NCI-H2107 treated with DMSO at 0.1 percent for 48 hours (cell line): ENCODE measurements at regions not wholly inside any gene's neighbourhood (a gene's known extent, or its start where the extent isn't known, plus 50 kb on each side); places are given as distances from the start of the nearest gene placed in this dataset.

Experiments used
- DNase-seq: peaks from one replicate; lab custom pipeline; 2025; ENCODE audit not compliant: unreplicated experiment; lab: John Stamatoyannopoulos, UW

- DNase-seq, result peak; percentile 86
These were observed 84.5 kb upstream of the FYN start for GRCh38 chr6:111957623-111958315.

- no peak for DNase-seq
These were observed 85.3 kb upstream of the FYN start for GRCh38 chr6:111958534-111958933.

- no peak for DNase-seq
These were observed 86.5 kb upstream of the FYN start for GRCh38 chr6:111959766-111960165.

GRCh38 chr6:111967131-111967530 is 86.8 kb upstream of the CCN6 start:
- DNase-seq, result no peak

GRCh38 chr6:111970426-111970825 is 83.5 kb upstream of the CCN6 start:
- no peak for DNase-seq

- no peak for DNase-seq
These were observed 82.6 kb upstream of the CCN6 start for GRCh38 chr6:111971181-111971841.

- no peak for DNase-seq
These were observed 81.9 kb upstream of the CCN6 start for GRCh38 chr6:111971866-111972532.

- no peak for DNase-seq
These were observed 81.2 kb upstream of the CCN6 start for GRCh38 chr6:111972745-111973117.

GRCh38 chr6:111973118-111973761 is 80.7 kb upstream of the CCN6 start:
- DNase-seq, result no peak

GRCh38 chr6:111973927-111974639 is 79.8 kb upstream of the CCN6 start:
- no peak for DNase-seq

- DNase-seq, result no peak
These were observed 78.4 kb upstream of the CCN6 start for GRCh38 chr6:111975466-111975865.

- DNase-seq, result no peak
These were observed 77.8 kb upstream of the CCN6 start for GRCh38 chr6:111976139-111976538.

GRCh38 chr6:111978532-111979149 is 75.3 kb upstream of the CCN6 start:
- DNase-seq, result no peak

GRCh38 chr6:111979633-111980032 is 74.3 kb upstream of the CCN6 start:
- DNase-seq, result no peak

- DNase-seq, result no peak
These were observed 73.8 kb upstream of the CCN6 start for GRCh38 chr6:111980143-111980542.

GRCh38 chr6:111980971-111981840 is 72.7 kb upstream of the CCN6 start:
- DNase-seq, result no peak

GRCh38 chr6:111982681-111983080 is 71.2 kb upstream of the CCN6 start:
- no peak for DNase-seq

- DNase-seq, result no peak
These were observed 70.7 kb upstream of the CCN6 start for GRCh38 chr6:111983193-111983592.

- no peak for DNase-seq
These were observed 69.8 kb upstream of the CCN6 start for GRCh38 chr6:111984081-111984480.
